ENCODE measurements at regions not wholly inside any gene's neighbourhood (a gene's known extent, or its start where the extent isn't known, plus 50 kb on each side); places are given as distances from the start of the nearest gene placed in this dataset.

GRCh38 chr2:219718066-219718465 is 90.6 kb downstream of the SLC4A3 start (continued):
- TF ChIP-seq REPIN1 (tag by site-specific recombination; IDR thresholded peaks at IDR 0.05; ENCODE audit: low read depth) (no peak), SP7 (tag by site-specific recombination; IDR thresholded peaks at IDR 0.05) (no peak), ZNF513 (tag by site-specific recombination; IDR thresholded peaks at IDR 0.05) (no peak), ZNF529 (tag by site-specific recombination; IDR thresholded peaks at IDR 0.05; ENCODE audit: insufficient replicate concordance) (no peak), ZNF292 (tag by site-specific recombination; IDR thresholded peaks at IDR 0.05; ENCODE audit: borderline replicate concordance, low read depth) (no peak), ZNF416 (tag by site-specific recombination; IDR thresholded peaks at IDR 0.05) (no peak)

- ChIA-PET POLR2A (no interaction called here), CTCF (interaction anchor here (1.3 kb wide), 1 partner anchor 77 kb away, joined by 6 read pairs; no protein-coding TSS in a partner anchor)
Measured at GRCh38 chr2:219719521-219719920, 92.1 kb downstream of the SLC4A3 start.

GRCh38 chr2:219720956-219721355 is 93.5 kb downstream of the SLC4A3 start:
- no peak overlapping the region for H3K4me3 ChIP-seq (ENCODE audit: low read depth, low read length)
- TF ChIP-seq EGR2 (tag by site-specific recombination; IDR thresholded peaks at IDR 0.05; ENCODE audit: low read depth) (no peak), KLF10 (tag by site-specific recombination; IDR thresholded peaks at IDR 0.05) (no peak), AEBP2 (tag by site-specific recombination; IDR thresholded peaks at IDR 0.05; ENCODE audit: borderline replicate concordance) (no peak), ZBTB8A (tag by site-specific recombination; IDR thresholded peaks at IDR 0.05) (no peak), ZFP69B (tag by site-specific recombination; IDR thresholded peaks at IDR 0.05) (no peak), ATF2 (tag by site-specific recombination; IDR thresholded peaks at IDR 0.05; ENCODE audit: low read depth) (no peak), KLF7 (tag by site-specific recombination; IDR thresholded peaks at IDR 0.05; ENCODE audit: borderline replicate concordance) (no peak), ZNF473 (tag by site-specific recombination; IDR thresholded peaks at IDR 0.05) (no peak)
- ChIA-PET CTCF (interaction anchor here (0.6 kb wide), 1 partner anchor 33 kb away, joined by 4 read pairs; no protein-coding TSS in a partner anchor), POLR2A (interaction anchor here (0.7 kb wide), 1 partner anchor 131 kb away, joined by 4 read pairs; no protein-coding TSS in a partner anchor)
- H3K9me3 ChIP-seq (ENCODE audit: control insufficient read depth, insufficient read depth, low read depth, low read length), result no peaks in the 10 kb centered on the region
- H3K4me1 ChIP-seq (ENCODE audit: control insufficient read depth, insufficient read depth, low read length), result no peaks in the 10 kb centered on the region
- H3K36me3 ChIP-seq (ENCODE audit: control insufficient read depth in 2 of 2, insufficient read depth in 1 of 2, low read length in 2 of 2), result no peaks in the 10 kb centered on the region
- no peak overlapping the region for H3K27ac ChIP-seq (ENCODE audit: extremely low read depth, low read depth, low read length)

More at GRCh38 chr2:219719521-219719920, 92.1 kb downstream of the SLC4A3 start:
- TF ChIP-seq ZNF350 (tag by site-specific recombination; IDR thresholded peaks at IDR 0.05) (no peak), ZNF530 (tag by site-specific recombination; IDR thresholded peaks at IDR 0.05; ENCODE audit: low read depth) (no peak), ZBTB8A (tag by site-specific recombination; IDR thresholded peaks at IDR 0.05) (no peak), ZBTB6 (tag by site-specific recombination; IDR thresholded peaks at IDR 0.05) (no peak), ZNF558 (tag by site-specific recombination; IDR thresholded peaks at IDR 0.05) (no peak), ZNF184 (tag by site-specific recombination; IDR thresholded peaks at IDR 0.05) (no peak), ZNF571 (tag by site-specific recombination; IDR thresholded peaks at IDR 0.05) (no peak), HOXD13 (CRISPR knock-in tag; IDR thresholded peaks at IDR 0.05; ENCODE audit: borderline replicate concordance) (no peak), SCRT1 (tag by site-specific recombination; IDR thresholded peaks at IDR 0.05; ENCODE audit: borderline replicate concordance) (no peak), ZNF645 (tag by site-specific recombination; IDR thresholded peaks at IDR 0.05) (no peak), ZNF837 (tag by site-specific recombination; IDR thresholded peaks at IDR 0.05) (no peak), ZNF664 (tag by site-specific recombination; IDR thresholded peaks at IDR 0.05) (no peak), BCL11B (tag by site-specific recombination; IDR thresholded peaks at IDR 0.05; ENCODE audit: low read depth) (no peak), KLF9 (tag by site-specific recombination; IDR thresholded peaks at IDR 0.05; ENCODE audit: low read depth) (no peak), ZSCAN18 (tag by site-specific recombination; IDR thresholded peaks at IDR 0.05) (no peak)
- no peak overlapping the region for H3K27ac ChIP-seq (ENCODE audit: extremely low read depth, low read depth, low read length)
- H3K36me3 ChIP-seq (ENCODE audit: control insufficient read depth in 2 of 2, insufficient read depth in 1 of 2, low read length in 2 of 2), result no peaks in the 10 kb centered on the region
- no peak overlapping the region for H3K4me3 ChIP-seq (ENCODE audit: low read depth, low read length)
- H3K9me3 ChIP-seq (ENCODE audit: control insufficient read depth, insufficient read depth, low read depth, low read length), result no peaks in the 10 kb centered on the region
- no peaks in the 10 kb centered on the region for H3K4me1 ChIP-seq (ENCODE audit: control insufficient read depth, insufficient read depth, low read length)
